Karpas-422 (cell line): ENCODE measurements at regions not wholly inside any gene's neighbourhood (a gene's known extent, or its start where the extent isn't known, plus 50 kb on each side); places are given as distances from the start of the nearest gene placed in this dataset.
"Not testable (repeated sequence)": the region's sequence is repeated elsewhere in the genome, so short reads cannot be mapped to it uniquely, and the experiment has no call there.

ENCODE experiments used
- DNase-seq: peaks from one replicate; pipeline ENCODE4 v3.0.0-alpha.2; 2015
- H2AFZ ChIP-seq: fragments of 200-600 bp; sonication (generic); 2 replicates; pipeline ENCODE4 v1.6.1; 2014; ENCODE audit warnings: antibody characterized with exemption, low read length, mixed read lengths
- H3K27ac ChIP-seq: fragments of 200-600 bp; sonication (generic); 2 replicates; pipeline ENCODE4 v1.5.1; 2014; ENCODE audit warnings: mild to moderate bottlenecking, low read length, moderate library complexity
- H3K27me3 ChIP-seq: fragments of 200-600 bp; sonication (generic); 2 replicates; pipeline ENCODE4 v1.6.1; 2014; ENCODE audit warnings: low read length, mixed read lengths
- H3K36me3 ChIP-seq: fragments of 200-600 bp; sonication (generic); 2 replicates; pipeline ENCODE4 v1.6.1; 2014; ENCODE audit warnings: low read length, mixed read lengths; ENCODE audit not compliant: insufficient read depth
- H3K4me1 ChIP-seq: fragments of 200-600 bp; sonication (generic); 2 replicates; pipeline ENCODE4 v1.6.1; 2014; ENCODE audit warnings: mild to moderate bottlenecking, low read length, mixed read lengths
- H3K4me2 ChIP-seq: fragments of 200-600 bp; sonication (generic); 2 replicates; pipeline ENCODE4 v1.6.1; 2014; ENCODE audit warnings: low read length, low read depth, mild to moderate bottlenecking; ENCODE audit not compliant: poor library complexity, severe bottlenecking
- H3K4me3 ChIP-seq: fragments of 200-600 bp; sonication (generic); 2 replicates; pipeline ENCODE4 v1.5.1; 2014; ENCODE audit warnings: mild to moderate bottlenecking, antibody characterized with exemption, low read length, mixed read lengths
- H3K79me2 ChIP-seq: fragments of 200-600 bp; sonication (generic); 2 replicates; pipeline ENCODE4 v1.6.1; 2014; ENCODE audit warnings: mild to moderate bottlenecking, low read length, mixed read lengths
- H3K9ac ChIP-seq: fragments of 200-600 bp; sonication (generic); 2 replicates; pipeline ENCODE4 v1.6.0; 2014; ENCODE audit warnings: low read length
- H3K9me2 ChIP-seq: fragments of 200-600 bp; sonication (generic), shearing (Covaris generic); replicated peaks from 2 replicates; pipeline ENCODE4 v1.6.0; 2014; ENCODE audit warnings: mild to moderate bottlenecking, low read length, moderate library complexity; ENCODE audit not compliant: insufficient read depth
- H3K9me3 ChIP-seq: fragments of 300-700, 200-600 bp; sonication (generic); 2 replicates; pipeline ENCODE4 v1.6.1; 2014; ENCODE audit warnings: low read length, mixed read lengths
- H4K20me1 ChIP-seq: fragments of 200-600 bp; sonication (generic); 2 replicates; pipeline ENCODE4 v1.6.1; 2014; ENCODE audit warnings: mild to moderate bottlenecking, antibody characterized with exemption, low read length, low read depth; ENCODE audit not compliant: insufficient read depth

DNA sequence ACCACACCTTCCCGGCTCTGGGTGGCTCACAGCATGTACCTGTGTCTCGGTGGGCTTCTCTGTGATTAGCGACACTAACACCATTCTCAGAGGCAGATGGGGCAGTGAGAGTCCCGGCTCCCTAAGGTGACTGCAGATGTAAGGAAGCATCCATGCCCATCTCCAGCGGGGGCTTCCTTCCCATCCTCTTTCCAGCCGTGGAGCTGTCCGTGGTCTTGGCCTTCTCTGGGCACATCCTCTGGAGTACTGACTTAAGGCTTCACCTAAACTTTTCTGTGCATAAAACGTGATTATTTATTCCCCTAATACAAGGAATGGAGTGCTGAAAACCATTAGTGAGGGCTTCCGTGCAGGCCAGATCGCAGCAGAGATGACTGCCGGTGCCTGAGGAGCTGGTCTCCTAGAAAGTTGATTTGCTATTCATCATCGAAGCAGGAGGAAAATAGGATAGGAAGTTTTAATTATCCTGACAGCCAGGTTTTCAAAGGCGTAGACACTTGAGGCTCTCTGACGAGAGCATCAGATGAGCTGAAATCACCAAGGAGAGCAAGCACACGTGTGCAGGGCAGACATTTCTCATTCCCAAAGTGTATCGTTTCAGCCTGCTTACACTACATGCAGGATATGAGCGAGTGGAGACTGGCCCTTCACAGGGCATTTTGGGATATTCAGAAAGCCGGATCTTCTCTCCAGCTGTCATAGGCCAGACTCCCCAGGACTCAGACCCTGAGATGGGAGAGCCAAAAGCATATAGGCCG lies 186.1 kb upstream of the SALL3 start:
- Histone ChIP-seq H4K20me1 (no peaks in the 10 kb centered on the region), H2AFZ (no peak overlapping the region), H3K79me2 (no peaks in the 10 kb centered on the region), H3K4me1 (no peaks in the 10 kb centered on the region), H3K27me3 (no peaks in the 10 kb centered on the region; the same call in 1 of the 2 replicates), H3K4me3 (no peak overlapping the region), H3K9ac (no peak overlapping the region), H3K27ac (no peak overlapping the region), H3K36me3 (no peaks in the 10 kb centered on the region), H3K4me2 (no peak overlapping the region), H3K9me3 (no peaks in the 10 kb centered on the region), H3K9me2 (no peaks in the 10 kb centered on the region)
- DNase-seq: no peak

DNA sequence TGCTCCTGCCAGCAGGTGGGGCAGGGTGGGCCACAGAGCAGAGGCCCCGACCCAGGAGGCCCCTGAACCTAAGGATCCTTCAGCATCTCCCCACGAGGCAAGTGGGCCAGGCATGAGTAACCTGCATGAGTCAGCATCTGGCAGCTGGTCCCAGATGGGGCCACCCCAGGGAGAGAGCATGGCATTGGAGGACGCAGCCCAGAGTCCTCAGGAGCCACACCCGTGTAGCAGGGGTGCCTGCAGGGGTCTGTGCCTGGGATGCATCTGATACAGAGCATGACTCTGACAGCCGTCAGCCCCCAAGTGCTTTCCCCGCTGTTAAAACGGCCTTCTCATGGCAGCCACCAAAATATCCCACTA lies 185.6 kb upstream of the SALL3 start:
- no peaks in the 10 kb centered on the region; the same call in 1 of the 2 replicates for H3K27me3 ChIP-seq
- no peaks in the 10 kb centered on the region for H3K9me2 ChIP-seq
- H3K79me2 ChIP-seq: no peaks in the 10 kb centered on the region
- no peak overlapping the region for H3K4me2 ChIP-seq
- no peak overlapping the region for H3K9ac ChIP-seq
- DNase-seq: no peak
- H3K27ac ChIP-seq: no peak overlapping the region
- no peaks in the 10 kb centered on the region for H3K4me1 ChIP-seq
- H3K4me3 ChIP-seq: no peak overlapping the region
- H2AFZ ChIP-seq: no peak overlapping the region
- H3K9me3 ChIP-seq: no peaks in the 10 kb centered on the region
- H4K20me1 ChIP-seq: no peaks in the 10 kb centered on the region
- H3K36me3 ChIP-seq: no peaks in the 10 kb centered on the region

DNA sequence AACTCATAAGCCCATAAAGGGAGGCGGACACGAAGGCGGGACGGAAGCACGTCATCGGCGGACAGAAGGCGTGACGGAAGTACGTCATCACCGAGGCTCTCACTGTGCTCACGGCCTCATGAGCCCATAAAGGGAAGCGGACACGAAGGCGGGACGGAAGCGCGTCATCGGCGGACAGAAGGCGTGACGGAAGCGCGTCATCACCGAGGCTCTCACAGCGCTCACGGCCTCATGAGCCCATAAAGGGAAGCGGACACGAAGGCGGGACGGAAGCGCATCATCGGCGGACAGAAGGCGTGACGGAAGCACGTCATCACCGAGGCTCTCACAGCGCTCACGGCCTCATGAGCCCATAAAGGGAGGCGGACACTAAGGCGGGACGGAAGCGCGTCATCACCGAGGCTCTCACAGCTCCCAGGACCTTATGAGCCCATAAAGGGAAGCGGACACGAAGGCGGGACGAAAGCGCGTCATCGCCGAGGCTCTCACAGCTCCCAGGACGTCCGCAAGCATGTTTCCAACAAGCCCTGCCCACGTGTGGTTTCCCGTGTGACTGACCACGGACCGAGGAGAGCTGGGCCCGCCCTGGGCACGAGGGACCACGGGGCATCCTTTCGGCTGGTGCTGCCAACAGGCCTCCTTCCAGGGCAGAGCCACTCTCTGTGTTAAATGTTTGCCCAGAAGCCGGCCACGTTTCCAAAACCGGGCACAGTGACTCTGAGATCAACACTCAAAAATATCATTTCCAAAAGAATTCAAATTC lies 182.7 kb upstream of the SALL3 start:
- Histone ChIP-seq H3K79me2 (no peaks in the 10 kb centered on the region), H3K4me3 (no peak overlapping the region), H2AFZ (no peak overlapping the region), H3K36me3 (no peaks in the 10 kb centered on the region), H3K9me2 (no peaks in the 10 kb centered on the region), H4K20me1 (no peaks in the 10 kb centered on the region), H3K9me3 (no peaks in the 10 kb centered on the region), H3K27me3 (no peaks in the 10 kb centered on the region), H3K27ac (no peak overlapping the region), H3K9ac (no peak overlapping the region), H3K4me2 (no peak overlapping the region), H3K4me1 (no peaks in the 10 kb centered on the region)
- DNase-seq: no peak

DNA sequence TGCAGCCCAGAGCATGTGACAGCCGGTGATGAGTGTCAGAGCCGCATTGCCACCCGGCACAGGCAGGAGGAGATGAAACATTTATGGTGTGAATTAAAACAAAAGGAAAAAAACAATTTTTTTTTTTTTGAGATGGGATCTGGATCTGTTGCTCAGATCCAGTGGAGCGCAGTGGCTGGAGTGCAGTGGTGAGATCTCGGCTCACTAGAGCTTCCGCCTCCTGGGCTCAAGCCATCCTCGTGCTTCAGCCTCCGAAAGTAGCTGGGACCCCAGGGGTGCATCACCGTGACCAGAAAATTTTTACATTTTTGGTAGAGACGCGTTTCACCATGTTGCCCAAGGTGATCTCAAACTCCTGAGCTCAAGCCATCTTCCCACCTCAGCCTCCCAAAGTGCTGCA lies 182.1 kb upstream of the SALL3 start:
- no peak overlapping the region for H3K4me2 ChIP-seq
- no peaks in the 10 kb centered on the region for H3K9me3 ChIP-seq
- H3K79me2 ChIP-seq: no peaks in the 10 kb centered on the region
- H2AFZ ChIP-seq: no peak overlapping the region
- H4K20me1 ChIP-seq: no peaks in the 10 kb centered on the region
- no peaks in the 10 kb centered on the region for H3K27me3 ChIP-seq
- DNase-seq: no peak
- no peaks in the 10 kb centered on the region for H3K36me3 ChIP-seq
- H3K27ac ChIP-seq: no peak overlapping the region
- no peaks in the 10 kb centered on the region for H3K4me1 ChIP-seq
- H3K9me2 ChIP-seq: no peaks in the 10 kb centered on the region
- no peak overlapping the region for H3K9ac ChIP-seq
- H3K4me3 ChIP-seq: no peak overlapping the region

DNA sequence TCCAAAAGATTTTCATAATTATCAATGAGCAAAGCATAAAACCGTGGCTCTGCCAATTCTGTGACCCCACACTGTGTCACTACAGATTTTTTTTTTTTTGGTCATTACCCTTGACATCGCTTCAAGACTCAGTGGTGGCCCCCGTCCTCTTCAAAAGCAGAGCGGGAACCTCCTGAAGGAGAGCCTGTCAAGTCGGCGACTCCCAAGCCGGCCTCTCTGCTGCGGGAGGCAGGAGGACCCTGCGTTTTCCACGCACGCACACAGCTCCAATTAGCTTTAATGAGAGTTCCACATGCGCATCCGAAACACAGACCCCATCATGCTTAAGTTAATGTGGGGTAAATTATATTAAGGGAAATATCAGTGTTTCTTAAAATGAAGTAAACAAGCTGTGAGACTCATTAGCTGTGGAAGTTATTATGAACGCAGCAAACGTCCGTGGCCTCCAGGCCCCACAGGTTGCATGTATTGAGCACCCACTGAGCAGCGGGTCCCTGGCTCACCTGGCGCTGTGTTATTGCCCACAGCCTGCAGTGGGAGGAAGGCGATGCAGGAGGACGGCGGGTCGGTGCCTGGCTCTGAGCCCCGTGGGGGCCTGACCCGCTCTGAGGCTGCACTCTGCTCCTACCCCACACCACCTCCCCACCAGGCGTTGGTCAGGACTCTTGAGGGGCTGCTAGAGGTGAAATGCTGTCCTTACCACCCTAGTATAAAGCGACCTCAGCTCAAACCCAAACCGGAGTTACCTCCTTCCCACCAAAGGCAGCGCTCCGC lies 181.0 kb upstream of the SALL3 start:
- Histone ChIP-seq H3K9ac (no peak overlapping the region), H3K4me2 (no peak overlapping the region), H3K9me2 (no peaks in the 10 kb centered on the region)

DNA sequence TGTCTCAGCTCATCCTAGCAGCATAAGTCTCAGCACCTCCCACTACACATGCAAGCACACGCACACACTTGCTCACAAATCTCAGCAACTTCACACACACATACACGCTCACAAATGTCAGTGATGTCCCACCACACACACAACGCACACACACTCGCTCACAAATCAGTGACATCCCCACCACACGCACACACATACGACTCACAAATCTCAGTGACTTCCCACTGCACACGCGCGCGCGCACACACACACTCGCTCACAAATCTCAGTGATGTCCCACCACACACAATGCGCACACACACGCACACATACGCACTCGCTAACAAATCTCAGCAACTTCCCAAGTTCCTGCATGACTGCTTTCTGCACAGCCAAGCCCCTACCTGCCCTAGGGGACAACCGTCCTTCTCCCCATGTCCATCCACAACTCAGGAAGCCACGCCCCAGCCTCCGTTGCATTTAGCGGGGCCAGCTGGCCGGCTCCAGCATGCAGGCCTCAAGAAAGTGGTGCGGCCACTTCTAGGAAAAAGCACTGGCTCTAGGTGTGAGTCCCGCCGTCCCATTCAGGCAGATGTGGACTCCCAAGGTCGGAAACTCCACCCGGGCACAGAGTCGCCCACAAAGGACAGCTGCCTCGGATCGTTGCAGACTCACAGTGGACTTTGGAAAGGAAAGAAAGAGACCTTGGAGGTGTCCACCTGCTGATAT lies 180.1 kb upstream of the SALL3 start:
- H3K9me2 ChIP-seq: no peaks in the 10 kb centered on the region
- H3K27me3 ChIP-seq: no peaks in the 10 kb centered on the region
- H3K79me2 ChIP-seq: no peaks in the 10 kb centered on the region
- no peaks in the 10 kb centered on the region for H3K36me3 ChIP-seq
- DNase-seq: no peak
- H3K4me3 ChIP-seq: no peak overlapping the region
- H3K4me2 ChIP-seq: no peak overlapping the region
- H3K4me1 ChIP-seq: no peaks in the 10 kb centered on the region
- no peaks in the 10 kb centered on the region for H4K20me1 ChIP-seq
- H3K9ac ChIP-seq: no peak overlapping the region
- H3K27ac ChIP-seq: no peak overlapping the region
- no peaks in the 10 kb centered on the region for H3K9me3 ChIP-seq
- no peak overlapping the region for H2AFZ ChIP-seq

More for the DNA sequence above, 181.0 kb upstream of the SALL3 start:
- Histone ChIP-seq H3K27me3 (no peaks in the 10 kb centered on the region), H3K27ac (no peak overlapping the region), H3K4me3 (no peak overlapping the region), H4K20me1 (no peaks in the 10 kb centered on the region), H3K9me3 (no peaks in the 10 kb centered on the region), H3K36me3 (no peaks in the 10 kb centered on the region), H3K79me2 (no peaks in the 10 kb centered on the region), H3K4me1 (no peaks in the 10 kb centered on the region), H2AFZ (no peak overlapping the region)
- no peak for DNase-seq

DNA sequence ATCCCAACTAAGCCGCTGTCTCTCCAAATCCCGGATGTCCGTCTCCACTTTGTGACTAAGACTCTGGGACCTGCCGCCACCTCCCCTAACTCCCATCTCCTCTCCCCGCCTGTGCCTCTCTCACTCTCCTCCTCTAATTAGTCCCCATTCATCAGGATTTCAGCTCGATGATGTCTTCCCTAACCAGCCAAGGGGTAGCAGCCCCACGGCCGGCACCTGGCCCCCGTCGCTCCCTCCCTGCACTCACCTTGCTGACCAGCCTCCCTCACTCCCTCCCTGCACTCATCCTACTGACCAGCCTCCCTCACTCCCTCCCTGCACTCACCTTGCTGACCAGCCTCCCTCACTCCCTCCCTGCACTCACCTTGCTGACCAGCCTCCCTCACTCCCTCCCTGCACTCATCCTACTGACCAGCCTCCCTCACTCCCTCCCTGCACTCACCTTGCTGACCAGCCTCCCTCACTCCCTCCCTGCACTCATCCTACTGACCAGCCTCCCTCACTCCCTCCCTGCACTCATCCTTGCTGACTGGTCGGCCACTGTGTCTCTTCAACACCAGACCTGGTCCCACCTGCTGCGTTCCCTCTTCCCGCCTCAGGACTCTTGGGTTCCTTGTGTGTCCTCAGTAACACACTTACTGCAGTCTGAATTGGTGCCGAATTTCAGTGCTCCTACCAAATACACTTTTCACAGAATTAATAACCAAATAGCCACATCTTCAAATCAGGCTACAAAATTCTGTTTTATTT lies 179.3 kb upstream of the SALL3 start:
- H3K9ac ChIP-seq, DNase-seq, H4K20me1 ChIP-seq, H3K4me1 ChIP-seq, H3K27me3 ChIP-seq, H2AFZ ChIP-seq, H3K4me3 ChIP-seq, H3K36me3 ChIP-seq, H3K9me2 ChIP-seq, H3K9me3 ChIP-seq, H3K79me2 ChIP-seq, H3K4me2 ChIP-seq, H3K27ac ChIP-seq: not testable (repeated sequence)
